ENCODE measurements at regions not wholly inside any gene's neighbourhood (a gene's known extent, or its start where the extent isn't known, plus 50 kb on each side); places are given as distances from the start of the nearest gene placed in this dataset.
"Not testable (repeated sequence)": the region's sequence is repeated elsewhere in the genome, so short reads cannot be mapped to it uniquely, and the experiment has no call there.

DNA sequence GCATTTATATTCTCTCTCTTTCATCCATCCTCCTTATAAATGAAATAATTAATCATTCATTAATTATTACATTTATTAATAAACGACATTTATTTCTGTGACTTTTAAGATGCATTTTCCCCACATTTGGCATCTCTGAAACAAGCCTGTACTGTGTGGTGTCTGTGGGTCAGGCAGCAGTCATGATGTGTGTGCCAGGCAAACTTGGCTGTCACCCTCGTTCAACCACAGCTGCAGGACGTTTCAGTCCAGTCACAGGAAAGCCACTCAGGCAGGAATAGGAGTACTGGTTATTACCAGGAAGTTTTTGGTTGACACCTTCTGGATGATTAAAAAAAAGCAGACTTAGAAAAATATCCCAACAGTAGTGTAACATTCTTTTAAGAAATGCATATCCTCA lies 175.6 kb upstream of the LRRC61 start:
- not testable (repeated sequence) for TF ChIP-seq ZSCAN12 (CRISPR knock-in tag; IDR thresholded peaks at IDR 0.05); ARHGAP35 (CRISPR knock-in tag; IDR thresholded peaks at IDR 0.05; ENCODE audit: borderline replicate concordance); ZNF652 (CRISPR knock-in tag; IDR thresholded peaks at IDR 0.05; ENCODE audit: borderline replicate concordance, low read depth); EEA1 (CRISPR knock-in tag; IDR thresholded peaks at IDR 0.05; ENCODE audit: borderline replicate concordance); ZC3H4 (CRISPR knock-in tag; IDR thresholded peaks at IDR 0.05; ENCODE audit: borderline replicate concordance); ZFX (CRISPR knock-in tag; IDR thresholded peaks at IDR 0.05; ENCODE audit: low read depth); BORCS8-MEF2B (CRISPR knock-in tag; IDR thresholded peaks at IDR 0.05)
- TF ChIP-seq, protein P1, sequence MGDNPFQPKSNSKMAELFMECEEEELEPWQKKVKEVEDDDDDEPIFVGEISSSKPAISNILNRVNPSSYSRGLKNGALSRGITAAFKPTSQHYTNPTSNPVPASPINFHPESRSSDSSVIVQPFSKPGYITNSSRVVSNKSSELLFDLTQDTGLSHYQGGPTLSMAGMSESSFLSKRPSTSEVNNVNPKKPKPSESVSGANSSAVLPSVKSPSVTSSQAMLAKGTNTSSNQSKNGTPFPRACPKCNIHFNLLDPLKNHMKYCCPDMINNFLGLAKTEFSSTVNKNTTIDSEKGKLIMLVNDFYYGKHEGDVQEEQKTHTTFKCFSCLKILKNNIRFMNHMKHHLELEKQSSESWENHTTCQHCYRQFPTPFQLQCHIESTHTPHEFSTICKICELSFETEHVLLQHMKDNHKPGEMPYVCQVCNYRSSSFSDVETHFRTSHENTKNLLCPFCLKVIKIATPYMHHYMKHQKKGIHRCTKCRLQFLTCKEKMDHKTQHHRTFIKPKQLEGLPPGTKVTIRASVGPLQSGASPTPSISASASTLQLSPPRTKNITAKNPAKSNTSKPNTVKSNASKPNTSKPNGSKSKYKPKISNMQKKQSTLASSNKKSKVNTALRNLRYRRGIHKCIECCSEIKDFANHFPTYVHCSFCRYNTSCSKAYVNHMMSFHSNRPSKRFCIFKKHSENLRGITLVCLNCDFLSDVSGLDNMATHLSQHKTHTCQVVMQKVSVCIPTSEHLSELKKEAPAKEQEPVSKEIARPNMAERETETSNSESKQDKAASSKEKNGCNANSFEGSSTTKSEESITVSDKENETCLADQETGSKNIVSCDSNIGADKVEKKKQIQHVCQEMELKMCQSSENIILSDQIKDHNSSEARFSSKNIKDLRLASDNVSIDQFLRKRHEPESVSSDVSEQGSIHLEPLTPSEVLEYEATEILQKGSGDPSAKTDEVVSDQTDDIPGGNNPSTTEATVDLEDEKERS (CRISPR knock-in tag; IDR thresholded peaks at IDR 0.05), result not testable (repeated sequence)
- TF ChIP-seq, protein P2, sequence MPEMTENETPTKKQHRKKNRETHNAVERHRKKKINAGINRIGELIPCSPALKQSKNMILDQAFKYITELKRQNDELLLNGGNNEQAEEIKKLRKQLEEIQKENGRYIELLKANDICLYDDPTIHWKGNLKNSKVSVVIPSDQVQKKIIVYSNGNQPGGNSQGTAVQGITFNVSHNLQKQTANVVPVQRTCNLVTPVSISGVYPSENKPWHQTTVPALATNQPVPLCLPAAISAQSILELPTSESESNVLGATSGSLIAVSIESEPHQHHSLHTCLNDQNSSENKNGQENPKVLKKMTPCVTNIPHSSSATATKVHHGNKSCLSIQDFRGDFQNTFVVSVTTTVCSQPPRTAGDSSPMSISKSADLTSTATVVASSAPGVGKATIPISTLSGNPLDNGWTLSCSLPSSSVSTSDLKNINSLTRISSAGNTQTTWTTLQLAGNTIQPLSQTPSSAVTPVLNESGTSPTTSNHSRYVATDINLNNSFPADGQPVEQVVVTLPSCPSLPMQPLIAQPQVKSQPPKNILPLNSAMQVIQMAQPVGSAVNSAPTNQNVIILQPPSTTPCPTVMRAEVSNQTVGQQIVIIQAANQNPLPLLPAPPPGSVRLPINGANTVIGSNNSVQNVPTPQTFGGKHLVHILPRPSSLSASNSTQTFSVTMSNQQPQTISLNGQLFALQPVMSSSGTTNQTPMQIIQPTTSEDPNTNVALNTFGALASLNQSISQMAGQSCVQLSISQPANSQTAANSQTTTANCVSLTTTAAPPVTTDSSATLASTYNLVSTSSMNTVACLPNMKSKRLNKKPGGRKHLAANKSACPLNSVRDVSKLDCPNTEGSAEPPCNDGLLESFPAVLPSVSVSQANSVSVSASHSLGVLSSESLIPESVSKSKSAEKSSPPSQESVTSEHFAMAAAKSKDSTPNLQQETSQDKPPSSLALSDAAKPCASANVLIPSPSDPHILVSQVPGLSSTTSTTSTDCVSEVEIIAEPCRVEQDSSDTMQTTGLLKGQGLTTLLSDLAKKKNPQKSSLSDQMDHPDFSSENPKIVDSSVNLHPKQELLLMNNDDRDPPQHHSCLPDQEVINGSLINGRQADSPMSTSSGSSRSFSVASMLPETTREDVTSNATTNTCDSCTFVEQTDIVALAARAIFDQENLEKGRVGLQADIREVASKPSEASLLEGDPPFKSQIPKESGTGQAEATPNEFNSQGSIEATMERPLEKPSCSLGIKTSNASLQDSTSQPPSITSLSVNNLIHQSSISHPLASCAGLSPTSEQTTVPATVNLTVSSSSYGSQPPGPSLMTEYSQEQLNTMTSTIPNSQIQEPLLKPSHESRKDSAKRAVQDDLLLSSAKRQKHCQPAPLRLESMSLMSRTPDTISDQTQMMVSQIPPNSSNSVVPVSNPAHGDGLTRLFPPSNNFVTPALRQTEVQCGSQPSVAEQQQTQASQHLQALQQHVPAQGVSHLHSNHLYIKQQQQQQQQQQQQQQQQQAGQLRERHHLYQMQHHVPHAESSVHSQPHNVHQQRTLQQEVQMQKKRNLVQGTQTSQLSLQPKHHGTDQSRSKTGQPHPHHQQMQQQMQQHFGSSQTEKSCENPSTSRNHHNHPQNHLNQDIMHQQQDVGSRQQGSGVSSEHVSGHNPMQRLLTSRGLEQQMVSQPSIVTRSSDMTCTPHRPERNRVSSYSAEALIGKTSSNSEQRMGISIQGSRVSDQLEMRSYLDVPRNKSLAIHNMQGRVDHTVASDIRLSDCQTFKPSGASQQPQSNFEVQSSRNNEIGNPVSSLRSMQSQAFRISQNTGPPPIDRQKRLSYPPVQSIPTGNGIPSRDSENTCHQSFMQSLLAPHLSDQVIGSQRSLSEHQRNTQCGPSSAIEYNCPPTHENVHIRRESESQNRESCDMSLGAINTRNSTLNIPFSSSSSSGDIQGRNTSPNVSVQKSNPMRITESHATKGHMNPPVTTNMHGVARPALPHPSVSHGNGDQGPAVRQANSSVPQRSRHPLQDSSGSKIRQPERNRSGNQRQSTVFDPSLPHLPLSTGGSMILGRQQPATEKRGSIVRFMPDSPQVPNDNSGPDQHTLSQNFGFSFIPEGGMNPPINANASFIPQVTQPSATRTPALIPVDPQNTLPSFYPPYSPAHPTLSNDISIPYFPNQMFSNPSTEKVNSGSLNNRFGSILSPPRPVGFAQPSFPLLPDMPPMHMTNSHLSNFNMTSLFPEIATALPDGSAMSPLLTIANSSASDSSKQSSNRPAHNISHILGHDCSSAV (CRISPR knock-in tag; IDR thresholded peaks at IDR 0.05; ENCODE audit: borderline replicate concordance), result not testable (repeated sequence)
- TF ChIP-seq, protein P3, sequence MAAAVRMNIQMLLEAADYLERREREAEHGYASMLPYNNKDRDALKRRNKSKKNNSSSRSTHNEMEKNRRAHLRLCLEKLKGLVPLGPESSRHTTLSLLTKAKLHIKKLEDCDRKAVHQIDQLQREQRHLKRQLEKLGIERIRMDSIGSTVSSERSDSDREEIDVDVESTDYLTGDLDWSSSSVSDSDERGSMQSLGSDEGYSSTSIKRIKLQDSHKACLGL (CRISPR knock-in tag; IDR thresholded peaks at IDR 0.05), result not testable (repeated sequence)
- TF ChIP-seq, protein P4, sequence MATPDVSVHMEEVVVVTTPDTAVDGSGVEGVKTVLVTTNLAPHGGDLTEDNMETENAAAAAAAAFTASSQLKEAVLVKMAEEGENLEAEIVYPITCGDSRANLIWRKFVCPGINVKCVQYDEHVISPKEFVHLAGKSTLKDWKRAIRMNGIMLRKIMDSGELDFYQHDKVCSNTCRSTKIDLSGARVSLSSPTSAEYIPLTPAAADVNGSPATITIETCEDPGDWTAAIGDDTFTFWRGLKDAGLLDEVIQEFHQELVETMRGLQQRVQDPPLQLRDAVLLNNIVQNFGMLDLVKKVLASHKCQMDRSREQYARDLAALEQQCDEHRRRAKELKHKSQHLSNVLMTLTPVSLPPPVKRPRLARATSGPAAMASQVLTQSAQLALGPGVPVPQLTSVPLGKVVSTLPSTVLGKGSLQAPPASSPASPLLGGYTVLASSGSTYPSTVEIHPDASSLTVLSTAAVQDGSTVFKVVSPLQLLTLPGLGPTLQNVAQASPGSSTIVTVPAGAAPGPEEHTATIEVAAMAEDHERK (CRISPR knock-in tag; IDR thresholded peaks at IDR 0.05; ENCODE audit: low read depth), result not testable (repeated sequence)
